ENCODE measurements at regions not wholly inside any gene's neighbourhood (a gene's known extent, or its start where the extent isn't known, plus 50 kb on each side); places are given as distances from the start of the nearest gene placed in this dataset.

DNA sequence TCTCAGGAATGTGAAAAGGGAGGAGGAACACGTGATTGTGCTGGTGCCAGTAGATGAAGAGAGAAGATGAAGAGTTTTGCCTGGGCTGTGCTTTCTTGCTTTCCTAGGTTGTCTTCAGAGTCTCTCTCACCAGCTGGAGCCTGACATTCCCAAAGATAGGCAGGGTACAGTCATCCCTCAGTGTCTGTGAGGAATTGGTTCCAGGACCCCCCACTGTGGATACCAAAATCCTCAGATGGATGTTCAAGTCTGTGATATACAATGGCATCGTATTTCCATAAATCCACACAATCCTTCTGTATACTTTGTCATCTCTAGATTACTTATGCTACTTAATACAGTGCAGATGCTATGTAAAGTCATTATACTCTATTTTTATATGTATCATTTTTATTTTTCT, 113.5 kb downstream of the SAMD5 start:
- TF ChIP-seq, protein P1, sequence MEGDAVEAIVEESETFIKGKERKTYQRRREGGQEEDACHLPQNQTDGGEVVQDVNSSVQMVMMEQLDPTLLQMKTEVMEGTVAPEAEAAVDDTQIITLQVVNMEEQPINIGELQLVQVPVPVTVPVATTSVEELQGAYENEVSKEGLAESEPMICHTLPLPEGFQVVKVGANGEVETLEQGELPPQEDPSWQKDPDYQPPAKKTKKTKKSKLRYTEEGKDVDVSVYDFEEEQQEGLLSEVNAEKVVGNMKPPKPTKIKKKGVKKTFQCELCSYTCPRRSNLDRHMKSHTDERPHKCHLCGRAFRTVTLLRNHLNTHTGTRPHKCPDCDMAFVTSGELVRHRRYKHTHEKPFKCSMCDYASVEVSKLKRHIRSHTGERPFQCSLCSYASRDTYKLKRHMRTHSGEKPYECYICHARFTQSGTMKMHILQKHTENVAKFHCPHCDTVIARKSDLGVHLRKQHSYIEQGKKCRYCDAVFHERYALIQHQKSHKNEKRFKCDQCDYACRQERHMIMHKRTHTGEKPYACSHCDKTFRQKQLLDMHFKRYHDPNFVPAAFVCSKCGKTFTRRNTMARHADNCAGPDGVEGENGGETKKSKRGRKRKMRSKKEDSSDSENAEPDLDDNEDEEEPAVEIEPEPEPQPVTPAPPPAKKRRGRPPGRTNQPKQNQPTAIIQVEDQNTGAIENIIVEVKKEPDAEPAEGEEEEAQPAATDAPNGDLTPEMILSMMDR (IDR thresholded peaks at IDR 0.05; ENCODE audit: insufficient read depth, low read depth, low read length) = no peak
- TF ChIP-seq EZH2 (IDR thresholded peaks at IDR 0.05; ENCODE audit: insufficient read depth, low read length) = no peak

Data from astrocyte (in vitro differentiated cells and primary cell).